Dendritic cell treated with granulocyte-macrophage colony-stimulating factor and Interleukin-4, amounts not matched to agents 40 ng/mL and 50 ng/mL, for 4 days (primary cell): ENCODE measurements at regions not wholly inside any gene's neighbourhood (a gene's known extent, or its start where the extent isn't known, plus 50 kb on each side); places are given as distances from the start of the nearest gene placed in this dataset.

Experiments used
- H3K27ac Mint-ChIP-seq: one replicate; pipeline ENCODE4 v1.8.0; 2022; ENCODE audit warnings: mild to moderate bottlenecking, mixed read lengths
- H3K27me3 Mint-ChIP-seq: one replicate; pipeline ENCODE4 v1.8.0; 2022; ENCODE audit warnings: mild to moderate bottlenecking, mixed read lengths
- H3K36me3 Mint-ChIP-seq: one replicate; pipeline ENCODE4 v1.8.0; 2022; ENCODE audit warnings: low read depth, mixed read lengths
- H3K4me1 Mint-ChIP-seq: one replicate; pipeline ENCODE4 v1.8.0; 2022; ENCODE audit warnings: low read depth, mixed read lengths
- H3K4me3 Mint-ChIP-seq: one replicate; pipeline ENCODE4 v1.8.0; 2022; ENCODE audit warnings: mild to moderate bottlenecking, moderate library complexity, mixed read lengths
- H3K9me3 Mint-ChIP-seq: one replicate; pipeline ENCODE4 v1.8.0; 2022; ENCODE audit warnings: mixed read lengths
- intact Hi-C: fragments of 100-400 bp; cut with micrococcal nuclease; formaldehyde crosslinking; loops from one replicate; pipeline ENCODE4 v1.15.0; 2022

DNA sequence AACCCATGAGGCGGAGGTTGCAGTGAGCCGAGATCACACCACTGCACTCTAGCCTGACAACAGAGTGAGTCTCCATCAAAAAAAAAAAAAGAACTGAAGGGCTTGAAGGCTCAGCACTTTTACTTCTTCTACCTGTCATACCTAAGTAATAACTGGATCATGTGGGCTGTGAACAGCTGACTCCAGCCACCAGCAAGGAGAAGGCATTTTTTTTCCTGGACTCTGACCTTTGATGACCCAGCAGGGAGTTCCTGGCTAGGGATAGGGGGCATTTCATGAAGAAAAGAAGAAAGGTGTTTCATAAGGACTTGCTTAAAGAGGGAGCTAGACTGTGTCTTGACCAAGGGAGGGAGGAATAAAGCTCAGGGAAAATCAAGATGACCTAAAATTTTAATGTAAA, 266.0 kb downstream of the ZNF621 start:
- Mint-ChIP-seq H3K4me1 (peaks cover 8% of the 10 kb centered on the region), H3K4me3 (no peak overlapping the region), H3K27ac (no peak overlapping the region)

DNA sequence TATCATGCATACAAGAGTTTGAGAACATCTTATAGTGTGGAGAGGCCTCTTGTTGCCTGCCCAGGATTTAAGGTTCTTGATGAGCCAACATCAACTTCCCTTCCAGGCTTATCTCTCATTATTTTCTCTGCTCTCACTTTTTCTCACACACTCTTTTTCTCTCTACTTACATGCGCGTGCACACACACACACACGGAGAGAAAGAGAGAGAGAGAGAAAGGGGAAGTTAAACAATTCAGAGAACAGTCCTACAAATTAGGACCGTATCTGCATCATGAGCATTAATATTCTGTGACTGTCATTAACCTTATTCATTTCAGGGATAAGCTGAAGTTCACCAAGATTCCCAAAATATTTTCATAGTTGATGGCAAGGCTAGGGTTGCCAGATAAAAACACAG, 269.0 kb downstream of the ZNF621 start:
- Mint-ChIP-seq H3K27ac (no peak overlapping the region), H3K9me3 (no peaks in the 10 kb centered on the region), H3K4me1 (peaks cover 18% of the 10 kb centered on the region), H3K36me3 (no peaks in the 10 kb centered on the region), H3K4me3 (no peak overlapping the region), H3K27me3 (peaks cover 1% of the 10 kb centered on the region)
- intact Hi-C loops, result no loop called here

More for the DNA sequence above, 266.0 kb downstream of the ZNF621 start:
- intact Hi-C loops, result no loop called here
- Mint-ChIP-seq H3K36me3 (no peaks in the 10 kb centered on the region), H3K9me3 (no peaks in the 10 kb centered on the region), H3K27me3 (peaks cover under 1% of the 10 kb centered on the region)

DNA sequence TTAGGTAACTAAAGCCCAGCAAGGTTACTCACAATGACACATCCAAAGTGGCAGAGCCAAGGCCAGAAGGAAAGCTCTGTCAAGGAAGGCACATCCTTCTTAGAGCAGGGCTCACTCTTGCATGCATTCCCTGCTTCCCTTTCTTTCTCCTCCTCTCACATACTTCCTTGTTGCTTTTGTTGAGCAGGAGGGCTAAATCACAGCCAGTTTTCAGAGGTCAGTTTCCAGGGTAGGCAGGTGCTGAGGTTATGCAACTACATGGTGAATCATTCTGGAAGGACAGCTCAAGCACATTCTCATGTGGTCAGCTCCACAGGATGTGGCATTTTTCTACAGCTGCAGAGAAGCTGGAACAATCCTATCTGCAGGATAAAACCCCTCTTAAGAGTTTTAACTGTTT, 275.6 kb downstream of the ZNF621 start:
- Mint-ChIP-seq H3K9me3 (no peaks in the 10 kb centered on the region), H3K4me3 (no peak overlapping the region), H3K36me3 (no peaks in the 10 kb centered on the region), H3K27ac (no peak overlapping the region), H3K27me3 (peaks cover 3% of the 10 kb centered on the region), H3K4me1 (peaks cover 37% of the 10 kb centered on the region)
- intact Hi-C loops, result no loop called here

DNA sequence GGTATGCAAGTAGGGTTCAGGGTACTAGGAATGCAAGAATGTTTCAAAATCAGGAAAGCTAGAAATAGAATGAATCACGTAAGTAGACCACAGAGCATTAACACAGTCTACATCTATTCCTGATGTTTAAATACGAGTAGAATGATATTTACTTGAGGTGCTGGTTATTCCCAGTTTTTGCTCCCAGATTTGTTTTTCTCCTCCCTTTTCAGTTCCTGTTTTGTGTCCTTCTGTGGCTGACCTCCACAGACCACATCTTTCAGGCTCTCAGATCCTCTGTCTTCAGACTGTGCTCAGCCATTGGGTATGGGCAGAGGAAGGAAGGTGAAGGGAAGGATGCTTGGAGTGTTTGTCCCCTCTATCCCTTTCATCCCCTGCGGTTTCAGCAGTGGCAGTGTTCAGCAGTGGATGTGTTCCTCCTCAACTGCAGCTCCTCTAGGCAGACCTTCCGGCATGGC, 276.6 kb downstream of the ZNF621 start:
- peaks cover 3% of the 10 kb centered on the region for H3K27me3 Mint-ChIP-seq
- no peak overlapping the region for H3K4me3 Mint-ChIP-seq
- H3K36me3 Mint-ChIP-seq, result no peaks in the 10 kb centered on the region
- H3K27ac Mint-ChIP-seq, result no peak overlapping the region
- H3K9me3 Mint-ChIP-seq, result no peaks in the 10 kb centered on the region
- intact Hi-C loops, result no loop called here
- peaks cover 37% of the 10 kb centered on the region for H3K4me1 Mint-ChIP-seq

DNA sequence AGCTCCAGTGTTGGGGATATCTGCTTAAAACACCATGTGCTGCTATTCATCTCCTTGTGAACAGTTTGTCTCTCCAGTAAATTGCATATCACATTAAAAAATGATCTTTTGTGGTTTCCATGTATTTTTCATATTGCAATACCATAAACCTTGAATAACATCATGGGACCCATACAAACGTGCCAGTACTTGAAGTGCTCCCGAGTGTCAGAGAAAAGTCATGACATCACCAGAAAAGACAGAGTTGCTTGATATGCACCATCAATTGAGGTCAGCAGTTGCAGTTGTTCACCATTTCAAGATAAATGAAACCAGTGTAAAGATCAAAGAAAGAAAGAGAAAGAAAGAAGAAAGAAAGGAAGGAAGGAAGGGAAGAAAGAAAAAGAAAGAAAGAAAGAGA, 278.6 kb downstream of the ZNF621 start:
- Mint-ChIP-seq H3K4me1 (peaks cover 31% of the 10 kb centered on the region), H3K27me3 (peaks cover 2% of the 10 kb centered on the region), H3K36me3 (no peaks in the 10 kb centered on the region), H3K4me3 (no peak overlapping the region), H3K27ac (no peak overlapping the region), H3K9me3 (no peaks in the 10 kb centered on the region)
- intact Hi-C loops, result no loop called here

DNA sequence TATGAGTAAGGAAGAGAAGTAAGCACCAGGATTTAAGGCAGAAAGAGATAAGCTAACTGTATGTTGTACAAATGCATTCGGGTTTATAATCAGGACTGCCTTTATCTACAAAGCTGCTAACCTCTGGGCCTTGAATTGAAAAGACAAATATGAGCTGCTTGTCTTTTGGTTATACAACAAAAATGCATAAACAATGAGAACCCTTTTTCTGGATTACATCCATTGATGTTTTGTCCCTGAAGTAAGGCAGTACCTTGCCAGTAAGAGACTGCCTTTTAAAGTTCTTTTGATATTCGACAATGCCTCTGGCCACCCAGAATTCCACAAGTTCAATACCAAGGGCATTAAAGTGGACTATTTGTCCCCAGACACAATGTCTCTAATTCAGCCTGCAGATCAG, 280.7 kb downstream of the ZNF621 start:
- Mint-ChIP-seq H3K27ac (no peak overlapping the region), H3K9me3 (peaks cover 11% of the 10 kb centered on the region), H3K4me3 (no peak overlapping the region), H3K4me1 (peaks cover 11% of the 10 kb centered on the region), H3K27me3 (peaks cover 2% of the 10 kb centered on the region), H3K36me3 (no peaks in the 10 kb centered on the region)
- intact Hi-C loops, result no loop called here

DNA sequence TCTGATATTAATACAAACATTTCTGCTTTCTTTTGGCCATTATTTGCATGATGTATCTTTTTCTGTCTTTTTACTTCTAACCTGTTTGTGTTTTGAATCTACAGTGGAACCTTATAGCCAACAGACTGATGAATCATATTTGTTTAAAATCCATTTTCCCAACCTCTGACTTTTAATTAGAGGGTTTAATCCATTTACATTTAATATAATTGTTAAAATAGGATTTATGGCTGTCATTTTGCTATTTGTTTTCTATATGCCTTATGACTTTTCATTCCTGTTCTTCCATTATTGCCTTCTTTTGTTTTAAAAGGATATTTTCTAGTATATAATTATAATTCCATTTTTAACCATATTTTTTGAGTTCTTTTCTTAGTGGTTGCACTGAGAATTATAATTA, 286.1 kb downstream of the ZNF621 start:
- Mint-ChIP-seq H3K9me3 (peaks cover 31% of the 10 kb centered on the region), H3K27ac (no peak overlapping the region), H3K27me3 (no peaks in the 10 kb centered on the region), H3K4me1 (no peaks in the 10 kb centered on the region), H3K4me3 (no peak overlapping the region), H3K36me3 (no peaks in the 10 kb centered on the region)
- intact Hi-C loops, result no loop called here

DNA sequence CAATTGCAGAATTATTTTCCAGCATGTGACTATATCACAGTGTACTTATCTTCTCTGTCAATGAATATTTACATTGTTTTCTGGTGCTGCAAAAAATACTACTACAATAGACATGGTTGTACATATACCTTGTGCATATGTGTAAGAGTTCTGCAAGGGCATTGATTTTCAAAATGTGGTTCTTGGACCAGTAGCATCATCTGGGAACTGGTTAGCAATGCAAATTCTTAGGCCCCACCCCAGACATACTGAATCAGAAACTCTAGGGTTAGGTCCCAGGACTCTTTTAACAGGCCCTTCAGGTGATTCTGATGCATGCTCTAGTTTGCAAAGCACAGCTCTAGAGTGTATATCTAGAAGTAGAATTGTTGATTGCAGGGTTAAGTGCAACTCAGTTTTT, 292.3 kb downstream of the ZNF621 start:
- Mint-ChIP-seq H3K27me3 (no peaks in the 10 kb centered on the region), H3K9me3 (peaks cover 7% of the 10 kb centered on the region), H3K4me1 (no peaks in the 10 kb centered on the region), H3K36me3 (no peaks in the 10 kb centered on the region), H3K27ac (no peak overlapping the region), H3K4me3 (no peak overlapping the region)
- intact Hi-C loops, result no loop called here

DNA sequence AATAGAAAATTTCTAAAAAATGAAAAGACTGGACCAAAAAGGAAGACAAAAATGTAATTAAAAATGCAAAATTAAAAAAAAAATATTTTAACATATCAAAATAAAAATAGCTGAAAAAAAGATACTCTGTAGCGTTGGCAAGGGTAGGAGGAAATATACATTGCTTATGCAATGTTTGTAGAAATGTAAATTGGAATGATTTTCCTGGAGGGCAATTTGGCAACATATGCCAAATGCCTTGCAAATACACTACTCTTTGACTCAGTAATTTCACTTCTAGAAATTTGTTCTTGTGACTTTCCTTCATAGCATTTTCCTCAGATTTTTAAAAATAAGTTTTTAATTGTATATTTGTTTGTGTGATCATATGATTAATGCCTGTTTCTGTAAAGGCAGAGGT, 296.6 kb downstream of the ZNF621 start:
- H3K27ac Mint-ChIP-seq, result no peak overlapping the region
- H3K27me3 Mint-ChIP-seq, result no peaks in the 10 kb centered on the region
- no peaks in the 10 kb centered on the region for H3K36me3 Mint-ChIP-seq
- H3K4me1 Mint-ChIP-seq, result no peaks in the 10 kb centered on the region
- H3K4me3 Mint-ChIP-seq, result no peak overlapping the region
- H3K9me3 Mint-ChIP-seq, result peaks cover 8% of the 10 kb centered on the region
- intact Hi-C loops, result no loop called here

DNA sequence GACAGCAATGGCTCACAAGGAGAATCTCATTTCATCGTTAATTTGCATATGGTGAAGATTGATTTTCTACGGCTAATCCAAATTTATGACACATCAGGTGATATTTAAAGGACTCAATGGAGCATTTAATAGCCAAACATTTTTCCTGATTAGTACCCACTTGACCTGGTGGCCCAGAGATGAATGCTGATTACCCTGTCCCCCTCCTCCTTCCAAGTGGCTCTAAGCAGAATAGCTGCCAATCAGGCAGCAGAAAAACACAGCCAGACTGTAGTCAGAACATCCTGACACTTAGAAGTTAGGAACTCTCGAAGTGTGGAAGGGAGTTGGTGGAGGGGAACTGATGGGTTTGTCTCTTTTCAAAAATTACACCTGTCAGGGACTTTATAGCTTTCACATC, 302.5 kb downstream of the ZNF621 start:
- intact Hi-C loops, result no loop called here
- no peaks in the 10 kb centered on the region for H3K36me3 Mint-ChIP-seq
- H3K4me3 Mint-ChIP-seq, result no peak overlapping the region
- peaks cover 10% of the 10 kb centered on the region for H3K4me1 Mint-ChIP-seq
- peaks cover 8% of the 10 kb centered on the region for H3K9me3 Mint-ChIP-seq
- H3K27ac Mint-ChIP-seq, result no peak overlapping the region
- H3K27me3 Mint-ChIP-seq, result no peaks in the 10 kb centered on the region

DNA sequence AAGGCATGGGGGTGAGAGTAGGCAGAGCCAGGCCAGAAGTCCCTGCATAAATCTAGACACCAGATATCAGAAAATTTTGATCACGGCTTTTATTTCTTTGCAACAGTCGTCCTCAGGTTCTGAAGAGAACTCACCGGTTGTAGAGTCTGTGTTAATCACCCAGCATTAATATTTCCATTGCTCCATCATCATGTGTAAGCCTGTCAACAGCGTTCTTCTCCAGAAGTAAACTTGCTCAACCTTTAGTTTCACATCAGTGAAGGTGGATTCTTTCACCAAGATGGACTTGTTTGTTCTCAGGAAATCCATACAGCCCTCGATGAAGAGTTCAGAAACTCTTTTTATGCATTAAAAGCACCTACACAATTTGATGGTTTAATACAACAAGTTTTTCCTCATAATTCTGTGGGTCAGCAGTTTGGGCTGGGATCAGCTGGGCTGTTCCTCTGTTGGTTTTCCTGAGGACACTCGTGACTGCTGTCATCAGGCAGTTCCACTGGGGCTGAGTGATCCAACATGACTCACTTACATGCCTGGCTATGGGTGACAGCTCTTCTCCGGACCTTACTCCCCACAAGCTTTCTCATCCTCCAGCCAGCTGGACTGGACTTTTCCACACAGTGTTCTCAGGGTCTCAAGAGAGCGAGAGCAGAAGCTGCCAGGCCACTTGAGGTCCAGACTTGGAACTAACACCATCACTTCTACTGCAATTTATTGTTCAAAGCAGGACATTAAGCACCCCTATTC, 303.4 kb downstream of the ZNF621 start:
- Mint-ChIP-seq H3K4me3 (no peak overlapping the region), H3K27me3 (no peaks in the 10 kb centered on the region), H3K36me3 (no peaks in the 10 kb centered on the region), H3K4me1 (peaks cover 10% of the 10 kb centered on the region), H3K27ac (no peak overlapping the region), H3K9me3 (peaks cover 3% of the 10 kb centered on the region)
- intact Hi-C loops, result no loop called here

DNA sequence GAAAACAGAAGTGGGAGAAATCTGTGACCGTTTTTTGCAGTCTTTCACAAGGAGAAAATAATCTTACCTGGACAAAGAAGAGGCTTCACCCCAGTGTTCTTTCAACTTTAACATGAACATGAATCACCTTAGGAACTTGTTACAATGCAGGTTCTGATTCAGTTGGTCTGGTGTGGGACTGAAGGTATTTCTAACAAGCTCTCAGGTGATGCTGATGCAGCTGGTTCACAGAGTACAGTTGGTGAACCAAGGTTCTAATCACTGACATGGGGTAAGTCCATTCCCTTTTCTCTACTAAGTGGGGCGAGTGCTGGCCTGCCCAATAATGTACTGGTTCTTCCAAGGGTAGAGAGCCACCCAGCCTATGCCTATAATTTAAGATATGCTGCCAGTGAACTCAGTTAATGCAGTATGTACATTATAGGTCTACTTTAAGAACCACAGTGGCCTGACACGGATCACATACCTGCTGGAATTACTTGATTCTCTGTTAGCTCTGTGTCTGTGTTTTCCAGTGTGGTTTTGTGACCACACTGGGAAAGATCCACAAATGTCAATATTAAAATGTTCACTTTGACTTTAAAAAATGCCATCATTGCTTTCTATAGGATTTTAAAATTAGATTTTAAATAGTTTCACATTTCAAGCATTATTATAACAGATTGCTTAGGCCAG, 304.1 kb downstream of the ZNF621 start:
- H3K4me1 Mint-ChIP-seq, result peaks cover 10% of the 10 kb centered on the region
- H3K27me3 Mint-ChIP-seq, result no peaks in the 10 kb centered on the region
- no peak overlapping the region for H3K27ac Mint-ChIP-seq
- H3K9me3 Mint-ChIP-seq, result no peaks in the 10 kb centered on the region
- no peak overlapping the region for H3K4me3 Mint-ChIP-seq
- intact Hi-C loops, result no loop called here
- H3K36me3 Mint-ChIP-seq, result no peaks in the 10 kb centered on the region

DNA sequence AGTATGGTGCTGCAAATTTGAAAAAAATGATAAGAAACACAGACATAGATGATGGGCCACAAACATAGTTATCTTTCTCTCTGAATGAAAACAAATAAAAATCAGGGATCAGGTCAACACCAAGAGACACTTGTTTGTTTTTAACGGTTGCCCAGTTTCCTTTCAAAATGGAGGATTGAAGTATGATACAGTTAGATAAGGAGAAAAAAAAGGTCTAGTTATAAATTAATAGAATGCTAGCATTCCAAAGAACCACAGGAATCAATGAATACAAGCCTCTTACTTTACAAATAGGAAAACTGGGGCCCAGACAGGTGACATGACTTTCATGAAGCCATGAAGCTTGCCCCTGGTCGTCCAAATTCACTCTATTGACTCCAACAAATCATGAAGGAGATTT, 305.1 kb downstream of the ZNF621 start:
- intact Hi-C loops, result no loop called here
- Mint-ChIP-seq H3K4me1 (peaks cover 10% of the 10 kb centered on the region), H3K9me3 (no peaks in the 10 kb centered on the region), H3K4me3 (no peak overlapping the region), H3K27me3 (no peaks in the 10 kb centered on the region), H3K36me3 (no peaks in the 10 kb centered on the region), H3K27ac (no peak overlapping the region)

DNA sequence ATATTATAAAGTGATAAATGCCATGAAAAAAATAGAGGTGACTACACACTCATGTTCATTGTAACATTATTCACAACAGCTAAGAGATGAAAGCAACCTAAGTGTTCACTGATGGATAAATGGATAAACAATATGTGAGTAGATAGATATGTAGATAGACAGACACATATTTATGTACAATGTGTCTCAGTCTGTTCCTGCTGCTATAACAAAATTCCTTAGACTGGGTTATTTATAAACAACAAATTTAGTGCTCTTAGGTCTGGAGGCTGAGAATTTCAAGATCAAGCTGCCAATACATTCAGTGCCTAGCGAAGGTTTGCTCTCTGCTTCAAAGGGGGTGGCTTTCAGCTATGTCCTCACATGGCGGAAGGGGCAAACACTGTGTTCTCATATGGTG, 312.5 kb downstream of the ZNF621 start:
- Mint-ChIP-seq H3K4me1 (no peaks in the 10 kb centered on the region), H3K36me3 (no peaks in the 10 kb centered on the region), H3K27me3 (no peaks in the 10 kb centered on the region), H3K4me3 (no peak overlapping the region), H3K9me3 (no peaks in the 10 kb centered on the region), H3K27ac (no peak overlapping the region)
- intact Hi-C loops, result no loop called here

DNA sequence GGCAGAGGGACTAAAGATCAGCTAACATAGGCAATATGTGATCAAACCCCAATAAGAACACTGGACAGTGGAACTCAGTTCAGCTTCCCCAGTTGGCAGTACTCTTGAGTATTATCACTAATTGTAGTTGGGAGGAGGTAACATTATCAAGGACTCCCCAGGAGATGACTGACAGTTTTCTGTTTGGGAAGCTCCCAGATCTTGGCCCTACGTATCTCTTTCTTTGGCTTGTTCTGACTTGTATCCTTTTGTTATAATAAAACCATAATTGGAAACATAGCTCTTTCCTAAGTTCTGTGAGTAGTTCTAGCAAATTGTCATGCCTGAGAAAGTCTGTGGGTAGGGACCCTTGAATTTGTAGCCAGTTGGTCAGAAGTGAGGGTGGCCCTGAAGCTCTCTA, 316.4 kb downstream of the ZNF621 start:
- H3K9me3 Mint-ChIP-seq, result peaks cover 13% of the 10 kb centered on the region
- no peak overlapping the region for H3K27ac Mint-ChIP-seq
- H3K36me3 Mint-ChIP-seq, result no peaks in the 10 kb centered on the region
- intact Hi-C loops, result no loop called here
- no peak overlapping the region for H3K4me3 Mint-ChIP-seq
- H3K4me1 Mint-ChIP-seq, result no peaks in the 10 kb centered on the region
- no peaks in the 10 kb centered on the region for H3K27me3 Mint-ChIP-seq
